Breast epithelium (tissue), 4 donors: ENCODE measurements at regions not wholly inside any gene's neighbourhood (a gene's known extent, or its start where the extent isn't known, plus 50 kb on each side); places are given as distances from the start of the nearest gene placed in this dataset.

ENCODE experiments used
- DNase-seq, 2 donors: peaks; one replicate each; pipeline ENCODE4 v3.0.0-alpha.2; 2019; ENCODE audit warnings: low spot score in 2 of 2
- H3K27ac ChIP-seq, 2 donors: fragments of 200-600 bp; sonication (generic) in 1 of 2; one replicate each; pipeline ENCODE4 v1.5.1; 2016 to 2019; ENCODE audit warnings: mild to moderate bottlenecking in 1 of 2
- H3K27me3 ChIP-seq, 2 donors: fragments of 200-600 bp; sonication (generic) in 1 of 2; one replicate each; pipeline versions ENCODE4 v1.5.1 to v1.6.0; 2017 to 2019; ENCODE audit warnings: control low read depth in 1 of 2, mild to moderate bottlenecking in 1 of 2
- H3K36me3 ChIP-seq: fragments of 200-600 bp; one replicate; pipeline ENCODE4 v1.5.1; 2019
- H3K4me1 ChIP-seq, 2 donors: fragments of 200-600 bp; sonication (generic); one replicate each; pipeline ENCODE4 v1.5.1; 2016 to 2019; ENCODE audit warnings: control low read depth in 1 of 2
- H3K4me3 ChIP-seq, 3 donors: fragments of 200-600 bp; sonication (generic); 1 replicate in 2 of 3; 2 replicates in 1 of 3; pipeline ENCODE4 v1.5.1; 2016 to 2019; ENCODE audit warnings: mild to moderate bottlenecking in 3 of 3, moderate library complexity in 2 of 3
- H3K9me3 ChIP-seq, 2 donors: fragments of 200-600 bp; sonication (generic) in 1 of 2; one replicate each; pipeline ENCODE4 v1.5.1; 2016 to 2019; ENCODE audit warnings: control low read depth in 1 of 2
- CTCF ChIP-seq, 3 donors: fragments of 450-650 bp; IDR thresholded peaks; one replicate each; pipeline ENCODE4 v1.5.1; 2016 to 2017; ENCODE audit warnings: antibody characterized with exemption in 3 of 3, mild to moderate bottlenecking in 3 of 3, moderate library complexity in 3 of 3
- POLR2A ChIP-seq: fragments of 450-650 bp; IDR thresholded peaks from one replicate; pipeline ENCODE4 v1.6.1; 2016; ENCODE audit warnings: antibody characterized with exemption, mild to moderate bottlenecking, moderate library complexity
- POLR2AphosphoS5 ChIP-seq, 3 donors: sonication (generic); formaldehyde crosslinking; IDR thresholded peaks; one replicate each; pipeline ENCODE4 v1.6.1; 2017; ENCODE audit warnings: antibody characterized with exemption in 3 of 3
- intact Hi-C: fragments of 100-400 bp; cut with DNase I; formaldehyde crosslinking; loops from one replicate; pipeline ENCODE4 v1.15.1; 2023; ENCODE audit warnings: low total_unique reads

- no peak overlapping the region for H3K27ac ChIP-seq
- no peak for DNase-seq
- no peaks in the 10 kb centered on the region for H3K4me1 ChIP-seq
- H3K27me3 ChIP-seq, result no peaks in the 10 kb centered on the region
- intact Hi-C loops, result no loop called here
- no peaks in the 10 kb centered on the region for H3K36me3 ChIP-seq
- H3K4me3 ChIP-seq, result no peak overlapping the region
- H3K9me3 ChIP-seq, result no peaks in the 10 kb centered on the region
- TF ChIP-seq CTCF (IDR thresholded peaks at IDR 0.05) (no peak), POLR2AphosphoS5 (IDR thresholded peaks at IDR 0.05) (no peak), POLR2A (no peak)
These were observed 1962.4 kb upstream of the TENM3 start for GRCh38 chr4:180280726-180281297.

- H3K36me3 ChIP-seq, result no peaks in the 10 kb centered on the region
- TF ChIP-seq POLR2AphosphoS5 (IDR thresholded peaks at IDR 0.05) (no peak), POLR2A (no peak), CTCF (IDR thresholded peaks at IDR 0.05) (no peak)
- H3K4me1 ChIP-seq, result no peaks in the 10 kb centered on the region
- H3K27me3 ChIP-seq, result no peaks in the 10 kb centered on the region
- intact Hi-C loops, result no loop called here
- H3K4me3 ChIP-seq, result no peak overlapping the region
- no peak overlapping the region for H3K27ac ChIP-seq
- no peaks in the 10 kb centered on the region for H3K9me3 ChIP-seq
- DNase-seq, result no peak
These were observed 1961.5 kb upstream of the TENM3 start for GRCh38 chr4:180281724-180282123.

GRCh38 chr4:180284267-180284666, 1958.9 kb upstream of the TENM3 start:
- no peak for DNase-seq

GRCh38 chr4:180285796-180286195, 1957.4 kb upstream of the TENM3 start:
- Histone ChIP-seq H3K27me3 (no peaks in the 10 kb centered on the region), H3K4me3 (no peak overlapping the region), H3K27ac (no peak overlapping the region), H3K36me3 (no peaks in the 10 kb centered on the region), H3K4me1 (no peaks in the 10 kb centered on the region), H3K9me3 (no peaks in the 10 kb centered on the region)
- intact Hi-C loops, result no loop called here
- TF ChIP-seq CTCF (IDR thresholded peaks at IDR 0.05) (no peak), POLR2AphosphoS5 (IDR thresholded peaks at IDR 0.05) (no peak), POLR2A (no peak)
- no peak for DNase-seq

More at GRCh38 chr4:180284267-180284666, 1958.9 kb upstream of the TENM3 start:
- Histone ChIP-seq H3K27me3 (no peaks in the 10 kb centered on the region), H3K27ac (no peak overlapping the region), H3K36me3 (no peaks in the 10 kb centered on the region), H3K4me3 (no peak overlapping the region), H3K9me3 (no peaks in the 10 kb centered on the region), H3K4me1 (no peaks in the 10 kb centered on the region)
- TF ChIP-seq CTCF (IDR thresholded peaks at IDR 0.05) (no peak), POLR2AphosphoS5 (IDR thresholded peaks at IDR 0.05) (no peak), POLR2A (no peak)
- intact Hi-C loops, result no loop called here

- intact Hi-C loops, result no loop called here
- no peaks in the 10 kb centered on the region for H3K36me3 ChIP-seq
- no peaks in the 10 kb centered on the region for H3K27me3 ChIP-seq
These were observed 1950.9 kb upstream of the TENM3 start for GRCh38 chr4:180292339-180292738.

More at GRCh38 chr4:180292339-180292738, 1950.9 kb upstream of the TENM3 start:
- no peaks in the 10 kb centered on the region for H3K4me1 ChIP-seq
- H3K4me3 ChIP-seq, result no peak overlapping the region
- no peaks in the 10 kb centered on the region for H3K9me3 ChIP-seq
- H3K27ac ChIP-seq, result no peak overlapping the region
- DNase-seq, result no peak
- TF ChIP-seq CTCF (IDR thresholded peaks at IDR 0.05) (no peak), POLR2AphosphoS5 (IDR thresholded peaks at IDR 0.05) (no peak), POLR2A (no peak)
